Lower leg skin (tissue), 4 donors: ENCODE measurements at regions not wholly inside any gene's neighbourhood (a gene's known extent, or its start where the extent isn't known, plus 50 kb on each side); places are given as distances from the start of the nearest gene placed in this dataset.

Experiments
- DNase-seq, 2 donors: peaks; one replicate each; pipeline ENCODE4 v3.0.0-alpha.2; 2019; ENCODE audit warnings: low spot score in 2 of 2
- H3K4me3 ChIP-seq: fragments of 200-600 bp; sonication (generic); 2 replicates; pipeline ENCODE4 v1.5.1; 2017; ENCODE audit warnings: mild to moderate bottlenecking, low read depth; ENCODE audit not compliant: poor library complexity, severe bottlenecking
- POLR2A ChIP-seq, 2 donors: fragments of 450-650 bp; IDR thresholded peaks; one replicate each; pipeline ENCODE4 v1.6.1; 2016 to 2017; ENCODE audit warnings: antibody characterized with exemption in 2 of 2, mild to moderate bottlenecking in 1 of 2, moderate library complexity in 1 of 2
- WGBS, 2 donors: methylation state at CpG; one replicate each; pipeline ENCODE4 v1.1.5; 2018; 5-methylcytosine and 5-hydroxymethylcytosine counted together
- intact Hi-C: fragments of 100-400 bp; cut with DNase I; formaldehyde crosslinking; loops from one replicate; pipeline ENCODE4 v1.15.0; 2023; ENCODE audit warnings: low total_unique reads
- TF ChIP-seq, protein P1 (sequence below), 3 donors: fragments of 450-650 bp; IDR thresholded peaks; one replicate each; pipeline ENCODE4 v1.5.1; 2016; ENCODE audit warnings: antibody characterized with exemption in 3 of 3, mild to moderate bottlenecking in 3 of 3, moderate library complexity in 2 of 3

DNA sequence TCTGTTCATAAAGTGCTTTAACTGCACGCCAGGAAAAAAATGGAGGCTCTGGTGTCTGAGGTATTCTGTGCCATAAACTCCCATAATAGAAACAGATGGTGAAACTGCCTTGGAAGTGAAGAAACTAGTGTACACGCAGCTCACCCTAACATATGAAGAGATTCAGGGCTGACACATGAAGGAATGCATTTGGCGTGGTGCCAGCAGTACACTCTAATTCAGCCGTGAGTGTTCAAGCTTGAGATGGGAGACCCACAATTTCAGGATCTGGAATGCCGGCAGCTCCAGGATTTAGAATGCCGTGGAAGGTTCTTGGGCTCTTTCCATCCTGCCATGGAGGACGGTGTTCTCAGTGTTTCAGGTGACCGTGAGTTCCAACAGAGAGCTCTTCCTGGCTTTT lies 478.4 kb downstream of the TSHZ3 start:
- intact Hi-C loops, result no loop called here

DNA sequence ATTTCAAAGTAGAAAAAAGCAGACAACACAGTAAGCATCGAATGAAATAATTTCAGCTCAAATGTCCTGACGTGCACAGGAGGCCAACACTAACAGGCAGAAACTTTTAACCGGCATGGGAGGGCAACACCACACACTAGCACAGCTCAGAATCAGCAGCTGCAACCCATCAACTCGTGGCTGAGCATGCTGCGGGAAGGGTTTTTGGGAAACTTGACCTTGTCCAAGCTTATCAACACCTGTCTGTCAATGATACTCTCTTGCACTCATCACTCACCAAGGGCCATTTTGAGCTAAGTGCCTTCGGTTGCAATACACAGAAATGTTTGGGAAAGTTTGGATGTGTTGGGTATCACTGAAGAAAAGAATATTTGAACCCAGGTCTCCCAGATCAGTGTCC lies 483.7 kb downstream of the TSHZ3 start:
- intact Hi-C loops, result no loop called here
- WGBS, 2 donors, result 73 to 75% methylated on average over 6 of the region's 6 CpGs
- TF ChIP-seq POLR2A (IDR thresholded peaks at IDR 0.05), result no peak
- TF ChIP-seq, protein P1, sequence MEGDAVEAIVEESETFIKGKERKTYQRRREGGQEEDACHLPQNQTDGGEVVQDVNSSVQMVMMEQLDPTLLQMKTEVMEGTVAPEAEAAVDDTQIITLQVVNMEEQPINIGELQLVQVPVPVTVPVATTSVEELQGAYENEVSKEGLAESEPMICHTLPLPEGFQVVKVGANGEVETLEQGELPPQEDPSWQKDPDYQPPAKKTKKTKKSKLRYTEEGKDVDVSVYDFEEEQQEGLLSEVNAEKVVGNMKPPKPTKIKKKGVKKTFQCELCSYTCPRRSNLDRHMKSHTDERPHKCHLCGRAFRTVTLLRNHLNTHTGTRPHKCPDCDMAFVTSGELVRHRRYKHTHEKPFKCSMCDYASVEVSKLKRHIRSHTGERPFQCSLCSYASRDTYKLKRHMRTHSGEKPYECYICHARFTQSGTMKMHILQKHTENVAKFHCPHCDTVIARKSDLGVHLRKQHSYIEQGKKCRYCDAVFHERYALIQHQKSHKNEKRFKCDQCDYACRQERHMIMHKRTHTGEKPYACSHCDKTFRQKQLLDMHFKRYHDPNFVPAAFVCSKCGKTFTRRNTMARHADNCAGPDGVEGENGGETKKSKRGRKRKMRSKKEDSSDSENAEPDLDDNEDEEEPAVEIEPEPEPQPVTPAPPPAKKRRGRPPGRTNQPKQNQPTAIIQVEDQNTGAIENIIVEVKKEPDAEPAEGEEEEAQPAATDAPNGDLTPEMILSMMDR (IDR thresholded peaks at IDR 0.05), result no peak
- DNase-seq, result peak in 1 of 2 donors; percentile 32
- no peak overlapping the region for H3K4me3 ChIP-seq

More for the DNA sequence above, 478.4 kb downstream of the TSHZ3 start:
- DNase-seq, result peak in 1 of 2 donors; percentile 75
- TF ChIP-seq POLR2A (IDR thresholded peaks at IDR 0.05), result no peak
- TF ChIP-seq, protein P1 (IDR thresholded peaks at IDR 0.05), result no peak
- no peak overlapping the region for H3K4me3 ChIP-seq
- WGBS, 2 donors, result 28 to 35% methylated on average over 8 of the region's 8 CpGs

DNA sequence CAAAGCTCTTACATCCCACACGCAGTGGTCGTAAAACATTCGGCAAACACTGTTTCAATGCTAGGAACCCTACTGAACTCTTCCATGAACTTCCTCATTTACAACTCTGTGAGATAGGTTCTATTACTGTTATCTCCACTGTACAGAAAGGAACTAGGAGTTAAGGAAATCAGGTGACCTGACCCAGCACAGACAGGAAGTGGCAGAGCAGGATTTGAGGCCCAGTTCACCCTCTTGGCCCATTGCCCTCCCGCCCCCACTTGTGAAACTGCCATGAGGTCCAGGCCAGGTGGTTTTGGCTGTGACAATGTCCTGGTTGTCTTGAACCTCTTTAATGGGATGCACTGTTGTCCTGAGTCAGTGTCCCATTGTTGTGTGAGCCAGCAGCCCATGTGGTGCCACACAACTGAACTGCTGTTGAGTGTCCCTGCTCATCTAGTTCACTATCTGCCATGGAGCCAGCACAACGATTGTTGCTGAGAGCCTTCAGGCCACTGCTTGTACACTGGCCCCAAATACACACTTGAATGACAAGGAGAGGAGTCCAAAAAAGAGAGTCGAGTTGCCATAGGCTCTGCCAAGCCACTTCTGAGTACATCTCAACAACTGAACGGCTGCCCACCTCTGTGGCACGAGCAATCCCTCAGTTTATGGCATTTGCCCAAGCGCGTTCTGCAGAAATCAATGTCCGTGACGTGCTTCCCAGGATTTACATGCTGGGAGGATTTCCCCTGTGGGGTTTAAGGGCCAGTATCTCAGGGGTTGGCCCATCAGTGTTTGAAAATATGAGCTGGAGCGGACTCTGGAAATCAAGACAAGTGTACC lies 484.6 kb downstream of the TSHZ3 start:
- H3K4me3 ChIP-seq, result no peak overlapping the region
- intact Hi-C loops, result no loop called here
- TF ChIP-seq POLR2A (IDR thresholded peaks at IDR 0.05), result no peak
- TF ChIP-seq, protein P1 (IDR thresholded peaks at IDR 0.05), result no peak
- WGBS, 2 donors, result 79% methylated on average over 13 of the region's 13 CpGs
- peak in 1 of 2 donors; percentile 79 for DNase-seq

DNA sequence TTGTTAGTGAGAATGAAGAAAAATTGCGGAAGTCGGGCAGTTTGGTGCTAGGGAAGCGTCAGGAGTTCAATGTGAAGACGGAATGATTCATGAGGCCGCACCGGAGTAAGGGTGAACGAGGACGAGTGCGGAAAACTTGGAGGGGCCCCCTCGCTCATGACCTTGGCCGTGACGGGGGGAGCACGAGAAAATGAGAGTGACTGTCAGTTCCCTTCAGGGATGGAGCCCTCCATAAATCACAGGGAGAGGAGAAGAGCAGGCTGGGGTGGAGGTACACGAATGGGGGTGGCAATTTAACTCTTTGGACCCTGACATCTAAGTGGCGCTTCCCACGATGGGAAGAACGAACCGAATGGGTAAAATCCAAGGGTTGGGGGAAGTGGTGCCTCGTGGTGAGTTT lies 486.4 kb downstream of the TSHZ3 start:
- no peak overlapping the region for H3K4me3 ChIP-seq
- intact Hi-C loops, result no loop called here
- TF ChIP-seq POLR2A (IDR thresholded peaks at IDR 0.05), result no peak
- TF ChIP-seq, protein P1 (IDR thresholded peaks at IDR 0.05), result no peak
- 80 to 82% methylated on average over 19 of the region's 19 CpGs for WGBS, 2 donors
- DNase-seq, result peak in 1 of 2 donors; percentile 65

DNA sequence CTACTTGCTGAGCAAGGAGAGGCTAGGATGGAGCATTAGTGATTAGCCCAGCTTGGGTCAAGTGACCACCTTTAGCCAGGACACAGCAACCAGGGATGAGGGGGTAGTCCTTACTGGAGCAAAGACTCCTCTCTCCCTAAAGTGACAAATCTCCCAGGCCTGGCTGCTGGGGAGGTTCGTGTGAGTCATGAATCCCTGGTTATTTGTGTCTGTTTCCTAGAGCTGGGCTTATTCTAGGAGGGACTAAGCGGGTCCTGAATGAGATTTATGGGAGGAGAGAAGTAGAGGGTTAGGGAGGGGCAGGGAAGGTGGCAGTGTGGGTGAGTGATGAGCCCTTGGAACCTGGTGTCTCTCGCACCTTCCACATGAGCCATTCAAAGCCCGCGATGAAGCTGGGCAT lies 487.3 kb downstream of the TSHZ3 start:
- peak in 1 of 2 donors; percentile 28 for DNase-seq
- H3K4me3 ChIP-seq, result no peak overlapping the region
- 74 to 82% methylated on average over 5 of the region's 5 CpGs for WGBS, 2 donors
- intact Hi-C loops, result no loop called here
- no peak for TF ChIP-seq POLR2A (IDR thresholded peaks at IDR 0.05)
- TF ChIP-seq, protein P1 (IDR thresholded peaks at IDR 0.05), result no peak
